ENCODE measurements at regions not wholly inside any gene's neighbourhood (a gene's known extent, or its start where the extent isn't known, plus 50 kb on each side); places are given as distances from the start of the nearest gene placed in this dataset.

DNA sequence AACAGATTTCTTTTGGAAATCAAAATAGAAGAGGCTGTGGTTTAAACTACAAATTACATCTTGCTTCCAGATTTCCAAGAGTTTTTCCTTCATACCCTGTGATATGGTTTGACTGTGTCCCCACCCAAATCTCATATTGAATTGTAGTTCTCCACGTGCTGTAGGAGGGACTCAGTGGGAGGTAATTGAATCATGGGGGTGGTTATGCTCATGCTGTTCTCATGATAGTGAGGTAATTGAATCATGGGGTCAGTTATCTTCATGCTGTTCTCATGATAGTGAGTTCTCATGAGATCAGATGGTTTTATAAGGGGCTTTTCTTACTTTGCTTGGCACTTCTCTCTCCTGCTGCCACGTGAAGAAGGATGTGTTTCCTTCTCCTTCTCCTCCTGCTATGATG, 687.0 kb upstream of the ZNF608 start:
- TF ChIP-seq, protein P1, sequence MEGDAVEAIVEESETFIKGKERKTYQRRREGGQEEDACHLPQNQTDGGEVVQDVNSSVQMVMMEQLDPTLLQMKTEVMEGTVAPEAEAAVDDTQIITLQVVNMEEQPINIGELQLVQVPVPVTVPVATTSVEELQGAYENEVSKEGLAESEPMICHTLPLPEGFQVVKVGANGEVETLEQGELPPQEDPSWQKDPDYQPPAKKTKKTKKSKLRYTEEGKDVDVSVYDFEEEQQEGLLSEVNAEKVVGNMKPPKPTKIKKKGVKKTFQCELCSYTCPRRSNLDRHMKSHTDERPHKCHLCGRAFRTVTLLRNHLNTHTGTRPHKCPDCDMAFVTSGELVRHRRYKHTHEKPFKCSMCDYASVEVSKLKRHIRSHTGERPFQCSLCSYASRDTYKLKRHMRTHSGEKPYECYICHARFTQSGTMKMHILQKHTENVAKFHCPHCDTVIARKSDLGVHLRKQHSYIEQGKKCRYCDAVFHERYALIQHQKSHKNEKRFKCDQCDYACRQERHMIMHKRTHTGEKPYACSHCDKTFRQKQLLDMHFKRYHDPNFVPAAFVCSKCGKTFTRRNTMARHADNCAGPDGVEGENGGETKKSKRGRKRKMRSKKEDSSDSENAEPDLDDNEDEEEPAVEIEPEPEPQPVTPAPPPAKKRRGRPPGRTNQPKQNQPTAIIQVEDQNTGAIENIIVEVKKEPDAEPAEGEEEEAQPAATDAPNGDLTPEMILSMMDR (IDR thresholded peaks at IDR 0.05): no peak
- TF ChIP-seq, protein P2, sequence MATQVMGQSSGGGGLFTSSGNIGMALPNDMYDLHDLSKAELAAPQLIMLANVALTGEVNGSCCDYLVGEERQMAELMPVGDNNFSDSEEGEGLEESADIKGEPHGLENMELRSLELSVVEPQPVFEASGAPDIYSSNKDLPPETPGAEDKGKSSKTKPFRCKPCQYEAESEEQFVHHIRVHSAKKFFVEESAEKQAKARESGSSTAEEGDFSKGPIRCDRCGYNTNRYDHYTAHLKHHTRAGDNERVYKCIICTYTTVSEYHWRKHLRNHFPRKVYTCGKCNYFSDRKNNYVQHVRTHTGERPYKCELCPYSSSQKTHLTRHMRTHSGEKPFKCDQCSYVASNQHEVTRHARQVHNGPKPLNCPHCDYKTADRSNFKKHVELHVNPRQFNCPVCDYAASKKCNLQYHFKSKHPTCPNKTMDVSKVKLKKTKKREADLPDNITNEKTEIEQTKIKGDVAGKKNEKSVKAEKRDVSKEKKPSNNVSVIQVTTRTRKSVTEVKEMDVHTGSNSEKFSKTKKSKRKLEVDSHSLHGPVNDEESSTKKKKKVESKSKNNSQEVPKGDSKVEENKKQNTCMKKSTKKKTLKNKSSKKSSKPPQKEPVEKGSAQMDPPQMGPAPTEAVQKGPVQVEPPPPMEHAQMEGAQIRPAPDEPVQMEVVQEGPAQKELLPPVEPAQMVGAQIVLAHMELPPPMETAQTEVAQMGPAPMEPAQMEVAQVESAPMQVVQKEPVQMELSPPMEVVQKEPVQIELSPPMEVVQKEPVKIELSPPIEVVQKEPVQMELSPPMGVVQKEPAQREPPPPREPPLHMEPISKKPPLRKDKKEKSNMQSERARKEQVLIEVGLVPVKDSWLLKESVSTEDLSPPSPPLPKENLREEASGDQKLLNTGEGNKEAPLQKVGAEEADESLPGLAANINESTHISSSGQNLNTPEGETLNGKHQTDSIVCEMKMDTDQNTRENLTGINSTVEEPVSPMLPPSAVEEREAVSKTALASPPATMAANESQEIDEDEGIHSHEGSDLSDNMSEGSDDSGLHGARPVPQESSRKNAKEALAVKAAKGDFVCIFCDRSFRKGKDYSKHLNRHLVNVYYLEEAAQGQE (IDR thresholded peaks at IDR 0.05; ENCODE audit: insufficient read depth in 1 of 2, low read depth in 2 of 2, low read length in 1 of 2): no peak
- TF ChIP-seq POLR2AphosphoS5 (IDR thresholded peaks at IDR 0.05; ENCODE audit: low read depth, low read length) (no peak), TCF7L2 (IDR thresholded peaks at IDR 0.05; ENCODE audit: low read depth, low read length) (no peak)
